Breast epithelium (tissue), 3 donors: ENCODE measurements at regions not wholly inside any gene's neighbourhood (a gene's known extent, or its start where the extent isn't known, plus 50 kb on each side); places are given as distances from the start of the nearest gene placed in this dataset.

ENCODE experiments used
- CTCF ChIP-seq, 3 donors: fragments of 450-650 bp; IDR thresholded peaks; one replicate each; pipeline ENCODE4 v1.5.1; 2016 to 2017; ENCODE audit warnings: antibody characterized with exemption in 3 of 3, mild to moderate bottlenecking in 3 of 3, moderate library complexity in 3 of 3
- POLR2A ChIP-seq: fragments of 450-650 bp; IDR thresholded peaks from one replicate; pipeline ENCODE4 v1.6.1; 2016; ENCODE audit warnings: antibody characterized with exemption, mild to moderate bottlenecking, moderate library complexity
- POLR2AphosphoS5 ChIP-seq, 3 donors: sonication (generic); formaldehyde crosslinking; IDR thresholded peaks; one replicate each; pipeline ENCODE4 v1.6.1; 2017; ENCODE audit warnings: antibody characterized with exemption in 3 of 3

DNA sequence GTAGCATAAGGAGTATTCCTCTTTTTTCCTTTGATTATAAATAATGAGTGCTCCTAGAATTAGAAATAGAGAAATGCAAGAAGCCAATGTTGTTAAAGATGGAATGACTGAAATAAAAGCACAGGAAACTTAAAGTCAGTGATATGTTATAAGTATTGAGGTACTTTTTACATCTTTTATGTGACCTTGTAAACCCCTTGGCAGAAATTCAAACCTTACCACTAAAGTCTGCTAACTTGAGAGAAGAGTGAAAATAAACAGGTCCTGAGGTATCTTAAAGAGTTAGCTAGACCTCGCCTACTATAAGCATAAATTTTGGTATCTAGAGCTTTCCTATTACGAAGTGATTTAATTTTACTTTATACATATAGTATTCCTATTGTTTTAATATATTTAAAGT lies 188.2 kb downstream of the DKK1 start:
- TF ChIP-seq CTCF (IDR thresholded peaks at IDR 0.05) (no peak), POLR2A (no peak), POLR2AphosphoS5 (IDR thresholded peaks at IDR 0.05) (no peak)
